G401.6 (cell line): ENCODE measurements at regions not wholly inside any gene's neighbourhood (a gene's known extent, or its start where the extent isn't known, plus 50 kb on each side); places are given as distances from the start of the nearest gene placed in this dataset.
"Not testable (repeated sequence)": the region's sequence is repeated elsewhere in the genome, so short reads cannot be mapped to it uniquely, and the experiment has no call there.

Experiments used
- FAIRE-seq: peaks from 2 replicates; lab custom pipeline; 2012; peaks lifted over from hg19 to GRCh38; lab: Jason Lieb, UNC

DNA sequence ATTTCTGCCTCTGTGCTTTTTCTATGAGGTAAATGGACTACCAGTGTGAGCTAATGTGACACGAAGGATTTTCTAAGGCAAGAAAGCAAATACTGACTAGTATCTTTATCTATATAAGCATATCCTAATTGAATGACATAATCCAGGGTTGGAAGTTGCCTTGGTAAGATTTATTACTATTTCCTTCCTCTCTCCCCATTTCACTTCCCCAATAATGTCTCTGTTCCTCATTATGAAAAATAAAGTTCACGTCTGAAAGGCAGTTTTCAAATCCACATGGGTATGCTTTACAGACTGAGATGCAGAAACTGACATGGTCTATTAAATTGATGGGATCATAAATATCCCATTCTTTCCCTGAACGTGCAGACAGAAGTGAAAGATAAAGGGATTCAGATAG lies 86.0 kb downstream of the DTWD1 start:
- FAIRE-seq, result no peak

DNA sequence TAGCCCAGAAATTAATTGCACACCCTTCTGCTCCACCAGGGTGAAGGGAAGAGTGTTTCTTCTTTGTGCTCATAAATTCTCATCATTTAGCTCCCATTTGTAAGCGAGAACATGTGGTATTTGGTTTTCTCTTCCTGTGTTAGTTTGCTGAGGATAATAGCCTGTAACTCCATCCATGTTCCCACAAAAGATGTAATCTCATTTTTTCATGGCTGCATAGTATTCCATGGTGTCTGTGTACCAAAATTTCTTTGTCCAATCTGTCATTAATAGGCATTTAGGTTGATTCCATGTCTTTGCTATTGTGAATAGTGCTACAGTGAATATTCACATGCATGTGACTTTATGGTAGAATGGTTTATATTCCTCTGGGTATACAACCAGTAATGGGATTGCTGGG lies 86.8 kb downstream of the DTWD1 start:
- no peak for FAIRE-seq

DNA sequence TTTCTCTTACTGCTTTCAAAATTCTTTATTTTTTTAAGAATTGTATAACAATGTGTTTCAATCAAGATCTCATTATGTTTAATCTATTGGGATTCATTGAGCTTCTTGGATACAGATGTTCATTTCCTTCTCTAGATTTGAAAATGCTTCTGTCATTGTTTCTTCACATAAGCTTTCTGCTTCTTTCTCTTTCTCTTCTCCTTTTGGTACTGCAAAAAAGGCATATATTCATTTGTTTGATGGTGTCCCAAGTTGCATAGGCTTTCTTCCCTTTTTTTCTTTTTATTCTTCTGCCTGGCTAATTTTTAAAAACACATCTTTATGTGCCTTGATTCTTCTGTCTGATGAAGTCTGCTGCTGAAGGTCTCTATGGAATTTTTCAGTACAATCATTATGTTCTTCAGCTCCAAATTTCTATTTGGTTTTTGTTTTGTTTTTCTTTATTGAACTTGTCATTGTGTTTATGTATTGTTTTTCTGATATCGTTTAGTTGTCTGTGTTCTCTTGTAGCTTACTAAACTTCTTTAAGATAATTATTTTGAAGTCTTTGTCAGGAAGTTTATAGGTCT lies 88.9 kb downstream of the DTWD1 start:
- no peak for FAIRE-seq

DNA sequence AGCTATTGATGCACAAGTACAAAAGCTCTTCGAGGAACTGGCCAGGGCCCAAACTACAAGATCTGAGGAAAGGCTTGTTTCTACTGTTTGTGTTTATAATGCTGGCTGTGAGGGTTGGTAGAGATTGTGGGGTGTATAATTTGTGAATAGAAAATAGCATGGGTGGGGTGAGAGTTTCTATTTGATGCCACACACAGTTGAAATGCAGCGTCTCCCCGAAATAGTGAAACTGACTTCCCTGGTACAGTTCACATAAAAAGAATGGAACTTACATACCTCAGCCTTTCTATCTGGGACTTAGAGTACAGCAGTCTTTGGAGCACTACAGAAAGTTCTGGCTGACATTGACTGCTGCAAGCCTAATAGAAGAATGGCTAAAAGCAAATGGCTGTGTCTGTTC lies 91.3 kb downstream of the DTWD1 start:
- no peak for FAIRE-seq

DNA sequence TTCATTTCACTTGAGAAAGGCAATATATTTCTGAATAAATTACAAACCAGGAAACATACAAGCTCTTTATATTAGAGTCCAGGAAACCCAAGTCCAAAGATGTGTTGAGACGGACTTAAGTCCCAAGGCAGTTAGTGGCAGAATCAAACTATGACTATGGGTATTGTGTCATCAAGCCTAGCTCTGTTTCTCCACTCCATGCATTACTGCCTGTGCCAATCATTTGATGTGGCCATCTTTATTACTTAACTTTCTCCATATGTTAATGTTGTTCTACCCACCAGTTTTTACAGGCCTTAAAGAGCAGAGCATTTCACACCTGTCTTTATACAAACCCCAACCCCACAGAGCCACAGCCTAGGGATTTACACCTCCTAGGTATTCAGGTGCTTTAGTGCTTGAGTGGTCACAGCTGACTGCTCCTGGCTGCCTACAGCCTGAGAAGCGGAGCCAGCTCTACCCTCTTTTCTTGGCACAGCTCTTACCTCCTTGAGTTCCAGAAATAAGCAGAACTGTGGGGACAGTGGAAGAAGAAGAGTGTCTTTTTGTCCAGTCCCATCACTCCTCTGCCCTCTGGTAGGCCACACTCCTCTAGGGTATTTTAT lies 92.1 kb downstream of the DTWD1 start:
- FAIRE-seq, result no peak

DNA sequence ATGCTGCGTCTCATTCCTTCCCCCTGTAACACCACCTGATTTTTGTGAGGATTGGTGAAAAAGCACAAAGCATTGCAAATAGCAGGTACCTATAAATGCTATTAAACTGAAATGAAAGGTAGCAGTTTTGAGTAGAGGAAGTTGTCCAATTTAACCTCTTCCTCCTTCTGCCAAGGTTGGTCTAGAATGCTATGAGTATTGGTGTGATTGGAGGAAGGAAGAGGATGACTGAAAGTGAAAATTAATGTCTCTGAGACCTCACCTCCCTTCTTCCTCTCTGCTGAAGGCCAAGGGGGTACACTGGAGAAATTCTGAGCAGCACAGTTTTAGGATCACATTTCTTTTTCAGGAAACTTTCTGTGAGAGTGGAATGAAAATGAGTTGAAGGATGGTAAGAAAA lies 94.4 kb downstream of the DTWD1 start:
- no peak for FAIRE-seq

DNA sequence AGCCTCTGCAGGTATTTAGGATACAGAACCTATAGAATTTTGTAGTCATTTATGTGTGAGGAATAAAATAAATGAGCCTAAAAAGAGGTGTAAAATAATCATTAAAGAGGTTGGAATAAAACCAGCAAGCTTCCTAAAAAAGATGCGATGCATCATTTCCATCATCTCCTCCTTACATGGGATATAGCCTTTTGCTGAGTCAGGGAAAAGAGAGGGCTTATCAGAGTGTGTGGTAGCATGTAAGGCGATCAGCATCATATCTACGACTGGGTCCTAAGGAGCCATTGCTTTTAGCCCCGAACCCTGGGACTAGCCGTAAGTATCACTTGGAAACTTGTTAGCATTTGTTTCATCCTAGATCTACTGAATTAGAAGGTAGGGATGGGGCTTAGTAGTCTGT lies 94.9 kb downstream of the DTWD1 start:
- no peak for FAIRE-seq

DNA sequence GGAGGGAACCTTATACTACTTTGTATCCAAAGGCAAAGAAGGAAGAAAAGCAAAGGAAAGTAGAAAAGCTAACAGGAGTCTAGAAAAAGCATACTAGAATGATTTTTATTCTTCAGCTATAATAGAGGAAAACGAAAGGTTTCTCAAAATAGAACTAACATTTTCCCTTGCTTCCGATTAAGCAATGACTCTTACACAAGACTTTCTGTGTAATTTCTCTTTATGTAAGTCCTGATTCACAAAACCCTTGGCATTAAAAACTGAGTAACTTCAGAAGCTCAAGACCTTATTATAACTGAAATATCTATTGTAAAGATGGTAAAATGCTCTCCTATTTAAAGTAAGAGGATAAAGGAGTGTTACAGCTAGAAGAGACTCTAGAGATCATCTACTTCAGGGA lies 97.4 kb downstream of the DTWD1 start:
- FAIRE-seq, result no peak

DNA sequence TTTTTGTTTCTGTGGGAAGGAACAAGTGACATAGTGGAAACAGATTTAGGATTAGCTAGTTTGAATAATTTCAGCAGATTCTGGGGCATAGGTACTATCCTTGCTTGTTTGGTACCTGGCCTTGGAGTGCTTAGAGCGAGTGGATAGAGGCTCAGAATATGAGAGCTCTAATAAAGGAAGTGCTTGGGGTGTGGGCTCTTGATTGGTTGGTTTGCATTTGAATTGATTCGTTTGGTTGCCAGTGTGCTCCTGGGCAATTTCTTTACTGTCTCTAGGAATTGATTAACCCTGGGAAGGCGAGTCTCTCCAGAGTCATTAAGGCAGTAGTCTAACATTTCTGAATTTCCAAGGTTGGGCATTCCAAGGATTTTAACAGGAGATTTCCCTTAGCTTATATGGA lies 98.0 kb downstream of the DTWD1 start:
- no peak for FAIRE-seq

DNA sequence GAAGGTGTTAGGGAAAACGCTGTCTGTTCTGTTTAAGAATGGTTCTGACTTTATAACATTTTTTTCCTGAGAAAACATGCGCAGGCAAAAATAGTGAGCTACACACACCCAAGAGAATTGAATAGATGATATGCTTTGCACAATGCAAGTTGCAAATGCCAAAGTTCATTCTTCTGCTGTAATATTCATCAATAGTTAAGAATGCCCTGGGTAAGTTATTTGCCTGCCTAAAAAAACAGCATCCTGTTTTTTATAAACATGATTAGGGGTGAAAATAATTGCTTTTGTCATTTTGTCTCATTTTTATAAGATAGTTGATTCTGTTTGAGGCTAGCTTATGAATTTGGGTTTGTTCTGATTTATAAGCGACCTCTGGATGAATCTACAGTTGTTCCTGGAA lies 99.4 kb downstream of the DTWD1 start:
- FAIRE-seq, result no peak

DNA sequence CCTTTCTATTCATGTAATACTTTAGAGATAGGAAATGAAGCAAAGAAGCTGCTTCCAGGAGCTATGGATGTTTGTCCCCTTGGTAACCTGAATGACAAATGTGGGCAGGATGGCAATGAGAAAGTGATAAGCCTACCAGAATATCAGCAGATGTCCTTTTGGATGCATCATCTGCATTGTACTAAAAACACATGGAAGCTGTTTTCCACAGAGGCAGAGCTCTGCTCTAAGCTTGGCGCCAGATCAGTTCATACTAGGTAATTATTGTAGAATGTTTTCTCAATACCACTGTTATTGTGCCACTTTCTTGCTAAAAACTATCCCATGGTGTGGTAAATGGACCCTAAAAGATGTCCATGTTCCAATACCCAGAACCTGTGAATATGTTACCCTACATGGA lies 100.2 kb downstream of the DTWD1 start:
- FAIRE-seq, result no peak

DNA sequence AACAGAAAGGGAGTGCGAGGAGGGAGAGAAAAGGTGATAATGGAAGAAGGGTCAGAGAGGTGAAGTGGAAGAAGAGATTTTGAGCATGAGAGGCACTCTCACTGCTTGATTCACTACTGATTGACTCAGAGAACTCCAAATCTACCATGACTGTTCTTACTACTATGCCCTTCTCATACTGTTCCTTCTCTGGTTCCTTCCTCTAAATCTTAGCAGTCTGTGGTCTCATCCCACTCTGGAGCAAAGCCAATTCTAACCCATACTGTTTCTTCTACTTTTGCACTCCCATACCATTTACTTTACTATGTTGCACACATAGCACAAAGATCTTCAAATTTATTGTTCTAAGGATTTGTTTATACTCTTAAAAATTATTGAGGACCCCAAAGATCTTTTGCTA lies 100.8 kb downstream of the DTWD1 start:
- no peak for FAIRE-seq

DNA sequence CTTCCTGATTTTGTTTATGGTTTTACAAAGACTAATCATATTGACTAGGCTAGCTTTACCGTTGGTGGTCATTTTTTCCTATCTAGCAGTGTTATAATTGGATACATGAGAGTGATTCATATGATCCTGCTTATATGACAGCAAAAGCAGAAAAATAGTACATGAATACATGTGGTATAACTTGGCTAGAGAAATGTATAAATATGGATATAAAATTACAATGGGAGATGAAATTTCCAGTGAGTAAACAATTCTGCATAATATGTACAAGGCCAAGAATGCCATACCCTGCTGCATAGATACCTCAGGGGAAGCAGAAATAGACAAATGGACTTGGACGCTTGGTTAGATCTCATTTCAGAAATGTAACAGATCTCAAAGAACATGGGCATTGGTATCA lies 103.1 kb downstream of the DTWD1 start:
- FAIRE-seq, result no peak

DNA sequence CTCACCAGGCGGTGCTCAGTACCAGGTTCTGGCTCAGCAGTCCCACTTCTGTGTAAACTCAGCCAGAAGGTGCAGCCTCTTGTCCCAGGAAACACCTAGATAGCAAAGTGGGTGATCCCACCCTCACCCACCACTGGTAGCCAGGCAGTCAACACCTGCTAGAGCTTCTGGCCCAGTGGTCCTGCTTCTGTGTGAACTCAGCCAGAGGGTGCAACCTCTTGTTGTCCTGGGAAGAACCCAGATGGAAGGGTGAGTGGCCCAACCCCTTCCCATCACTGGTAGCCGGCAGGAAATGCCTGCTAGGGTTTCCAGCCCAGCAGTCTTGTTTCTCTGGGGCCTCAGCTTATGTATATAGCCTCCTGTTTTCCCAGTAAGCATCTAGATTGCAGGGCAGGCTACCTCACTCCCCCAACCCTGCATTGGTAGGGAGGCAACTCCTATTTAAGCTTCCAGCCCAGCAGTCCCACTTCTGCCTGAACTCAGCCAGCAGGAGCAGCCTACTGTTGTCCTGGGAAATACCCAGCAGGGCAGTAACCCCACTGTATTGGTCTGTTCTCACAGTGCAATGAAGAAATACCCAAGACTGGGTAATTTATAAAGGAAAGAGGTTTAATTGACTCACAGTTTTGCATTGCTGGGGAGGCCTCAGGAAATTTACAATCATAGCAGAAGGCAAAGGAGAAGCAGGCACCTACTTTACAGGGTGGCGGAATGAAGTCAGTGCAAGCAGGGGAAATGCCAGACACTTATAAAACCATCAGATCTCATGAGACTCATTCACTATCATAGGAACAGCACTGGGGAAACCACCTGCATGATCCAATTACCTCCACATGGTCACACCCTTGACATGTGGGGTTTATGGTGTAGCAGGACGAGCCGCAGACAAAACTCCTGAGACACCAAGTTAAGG lies 110.6 kb downstream of the DTWD1 start:
- FAIRE-seq, result no peak

DNA sequence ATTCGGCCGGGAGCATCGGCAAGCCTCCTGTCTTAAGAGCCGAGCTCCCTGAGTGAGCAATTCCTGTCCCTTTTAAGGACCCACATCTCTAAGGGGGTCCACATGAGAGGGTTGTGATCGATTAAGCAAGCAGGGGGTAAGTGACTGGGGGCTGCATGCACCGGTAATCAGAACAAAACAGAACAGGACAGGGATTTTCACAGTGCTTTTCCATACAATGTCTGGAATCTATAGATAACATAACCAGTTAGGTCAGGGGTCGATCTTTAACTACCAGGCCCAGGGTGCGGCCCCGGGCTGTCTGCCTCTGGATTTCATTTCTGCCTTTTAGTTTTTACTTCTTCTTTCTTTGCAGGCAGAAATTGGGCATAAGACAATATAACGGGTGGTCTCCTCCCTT lies 111.3 kb downstream of the DTWD1 start:
- FAIRE-seq, result not testable (repeated sequence)

DNA sequence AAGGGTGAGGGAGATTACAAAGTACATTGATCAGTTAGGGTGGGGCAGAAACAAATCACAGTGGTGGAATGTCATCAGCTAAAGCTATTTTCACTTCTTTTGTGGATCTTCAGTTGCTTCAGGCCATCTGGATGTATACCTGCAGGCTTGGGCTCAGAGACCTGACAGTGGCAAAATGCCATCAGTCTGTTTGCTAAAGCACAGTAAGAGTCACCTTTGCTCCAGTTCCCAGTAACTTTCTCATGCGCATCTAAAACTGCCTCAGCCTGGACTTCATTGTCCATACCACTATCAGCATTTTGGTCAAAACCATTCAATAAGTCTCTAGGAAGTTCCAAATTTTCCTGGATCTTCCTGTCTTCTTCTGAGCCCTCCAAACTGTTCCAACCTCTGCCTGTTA lies 113.2 kb downstream of the DTWD1 start:
- FAIRE-seq, result not testable (repeated sequence)

DNA sequence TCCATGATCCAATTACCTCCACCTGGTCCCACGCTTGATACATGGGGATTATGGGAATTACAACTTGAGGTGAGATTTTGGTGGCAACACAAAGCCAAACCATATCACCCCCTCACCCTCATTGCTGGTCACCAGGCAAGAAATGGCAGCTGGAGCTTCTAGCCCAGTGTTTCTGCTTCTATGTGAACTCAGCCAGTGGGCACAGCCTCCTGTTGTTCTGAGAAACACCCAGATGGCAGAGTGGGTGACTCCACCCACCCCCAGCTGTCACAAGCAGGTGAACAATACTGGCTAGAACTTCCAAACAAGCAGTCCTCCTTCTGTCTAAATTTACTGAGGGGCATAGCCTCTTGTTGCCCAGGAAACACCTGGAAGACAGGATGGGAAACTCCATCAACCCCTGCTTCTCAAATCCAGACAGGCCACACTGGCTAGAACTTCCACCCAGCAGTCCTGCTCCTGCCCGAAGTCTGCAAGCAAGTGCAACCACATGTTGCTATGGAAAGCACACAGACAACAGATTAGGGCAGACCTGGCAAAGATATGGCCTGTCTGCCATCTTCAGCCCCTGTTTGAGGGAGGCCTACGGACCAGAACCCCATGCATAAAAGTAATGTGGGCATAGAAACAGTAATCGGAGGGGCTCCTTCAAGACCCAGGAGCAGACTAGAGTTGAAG lies 114.1 kb downstream of the DTWD1 start:
- FAIRE-seq, result no peak

DNA sequence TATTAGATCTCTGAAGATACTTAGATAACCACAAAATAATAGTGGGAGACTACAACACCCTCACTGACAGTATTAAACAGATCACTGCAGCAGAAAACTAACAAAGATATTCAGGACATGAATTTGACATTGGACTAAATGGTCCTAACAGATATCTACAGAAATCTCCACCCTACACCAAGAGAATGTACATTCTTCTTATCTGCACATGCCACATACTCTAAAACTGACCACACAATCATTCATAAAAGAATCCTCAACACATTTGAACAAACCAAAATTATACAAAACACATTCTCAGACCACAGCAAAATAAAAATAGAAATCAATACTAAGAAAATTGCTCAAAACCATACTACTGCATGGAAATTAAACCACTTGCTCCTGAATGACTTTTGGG lies 116.3 kb downstream of the DTWD1 start:
- FAIRE-seq, result no peak

DNA sequence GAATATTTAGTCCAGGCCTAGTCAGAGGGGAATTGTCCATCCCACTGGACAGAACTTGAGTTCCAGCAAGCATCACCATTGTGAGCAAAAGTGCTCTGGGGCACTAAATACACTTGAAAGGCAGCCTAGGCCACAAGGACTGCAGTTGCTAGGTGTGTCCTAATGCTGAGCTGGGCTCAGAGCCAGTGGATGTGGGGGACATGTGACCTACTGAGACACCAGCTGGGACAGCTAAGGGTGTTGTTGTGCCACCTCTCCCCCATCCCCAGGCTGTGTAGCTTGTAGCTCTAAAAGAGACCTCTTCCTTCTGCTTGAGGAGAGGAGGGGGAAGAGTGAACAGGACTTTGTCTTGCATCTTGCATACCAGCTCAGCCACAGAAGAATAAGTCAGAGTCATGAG lies 120.9 kb downstream of the DTWD1 start:
- no peak for FAIRE-seq

DNA sequence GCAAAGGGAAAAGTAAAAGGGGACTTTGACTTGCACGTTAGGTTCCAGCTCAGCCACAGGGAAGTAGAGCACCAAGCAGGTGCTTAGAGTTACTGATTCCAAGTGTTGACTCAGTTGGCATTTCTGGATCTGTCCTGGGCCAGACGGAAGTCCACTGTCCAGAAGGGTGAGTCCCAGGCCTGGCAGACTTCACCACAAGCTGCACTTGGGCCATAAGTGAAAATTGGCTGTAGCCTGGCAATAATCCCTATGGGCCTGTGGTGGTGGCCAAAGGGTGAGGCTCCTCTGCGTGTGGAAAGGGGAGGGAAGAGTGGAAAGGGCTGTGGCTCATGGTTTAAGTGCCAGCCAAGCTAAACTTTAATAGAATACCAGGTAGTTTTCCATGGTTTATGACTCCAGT lies 121.5 kb downstream of the DTWD1 start:
- no peak for FAIRE-seq

DNA sequence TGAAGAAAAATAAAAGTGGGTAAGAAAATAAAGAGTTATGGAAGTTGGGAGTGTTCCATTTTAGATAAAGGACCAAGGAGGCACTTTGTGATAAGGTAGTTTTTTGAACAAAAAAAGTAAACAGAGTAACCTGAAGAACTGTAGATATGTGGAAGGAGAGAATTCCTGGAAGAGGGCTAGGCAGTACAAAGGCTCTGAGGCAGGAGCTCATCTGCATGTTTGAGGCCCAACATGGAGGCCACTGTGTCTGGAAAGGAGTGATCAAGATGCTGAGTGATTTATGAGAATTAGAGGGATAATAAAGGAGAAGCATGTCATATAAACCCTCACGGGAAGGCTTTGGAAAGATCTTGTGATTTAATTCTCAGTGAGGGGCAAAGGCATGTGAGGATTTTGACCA lies 126.5 kb downstream of the DTWD1 start:
- no peak for FAIRE-seq

DNA sequence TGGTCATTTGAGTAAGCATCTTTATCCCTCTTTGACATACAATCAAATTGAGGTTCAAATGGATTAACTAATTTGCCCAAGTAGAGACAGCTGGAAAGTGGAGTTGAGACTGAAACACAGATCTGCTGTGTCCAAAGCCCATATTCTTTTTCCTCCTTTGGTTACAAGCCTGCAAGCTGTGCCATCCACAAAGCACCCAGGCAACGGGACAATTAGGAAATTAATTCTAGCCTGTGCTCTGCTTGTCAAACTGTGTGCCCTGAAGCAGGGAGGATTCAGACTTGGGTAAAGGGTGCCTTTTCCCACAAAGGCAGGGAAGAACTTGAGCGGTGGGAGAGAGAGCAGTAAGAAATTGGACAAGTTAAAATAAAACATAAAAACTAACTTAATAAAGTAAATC lies 127.9 kb downstream of the DTWD1 start:
- no peak for FAIRE-seq

DNA sequence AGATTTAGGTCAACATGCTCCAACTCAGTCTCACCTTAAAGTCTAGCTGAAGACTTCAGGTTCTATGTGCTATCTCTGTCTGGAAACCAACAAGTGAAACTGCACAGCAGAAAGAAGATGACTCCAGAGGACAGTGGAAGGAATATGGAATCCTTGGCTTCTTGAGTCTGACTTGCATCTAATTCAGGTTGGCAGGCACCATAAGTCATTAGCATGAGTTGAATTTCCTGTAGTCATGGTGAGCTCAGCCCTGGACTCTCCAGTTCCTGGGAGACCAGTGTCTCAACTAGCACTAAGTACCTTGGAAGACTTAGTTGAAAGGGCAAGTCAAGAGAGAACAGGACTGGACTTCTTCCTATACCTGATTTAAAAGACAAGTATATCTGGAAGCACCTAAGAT lies 129.7 kb downstream of the DTWD1 start:
- FAIRE-seq, result no peak
